ENCODE measurements at regions not wholly inside any gene's neighbourhood (a gene's known extent, or its start where the extent isn't known, plus 50 kb on each side); places are given as distances from the start of the nearest gene placed in this dataset.
A peak's percentile ranks its signal among the peaks of the same experiment; 100 is the strongest.
"Not testable (repeated sequence)": the region's sequence is repeated elsewhere in the genome, so short reads cannot be mapped to it uniquely, and the experiment has no call there.

DNA sequence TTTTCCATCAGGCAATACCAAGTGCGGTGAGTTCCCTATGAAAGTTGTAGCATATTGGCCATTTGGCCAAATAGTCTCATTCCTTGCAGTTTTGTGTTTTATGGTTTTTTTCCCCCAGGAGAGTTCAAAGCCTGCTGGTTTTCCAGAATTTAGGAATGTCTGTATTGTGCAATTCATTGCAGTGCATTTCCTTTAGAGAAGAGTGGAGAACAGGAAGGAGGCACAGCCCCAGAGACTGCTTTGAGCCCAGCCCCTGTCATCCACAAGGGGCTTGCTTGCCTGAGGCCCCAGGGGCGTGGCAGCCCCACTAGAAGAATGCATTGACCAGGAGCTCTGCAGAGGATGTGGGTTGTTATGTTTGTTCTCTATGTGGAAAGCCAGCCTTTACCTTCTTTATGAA lies 375.5 kb downstream of the BCL2L11 start:
- peak; percentile 61 for DNase-seq (ENCODE audit: low read depth, low spot score)

DNA sequence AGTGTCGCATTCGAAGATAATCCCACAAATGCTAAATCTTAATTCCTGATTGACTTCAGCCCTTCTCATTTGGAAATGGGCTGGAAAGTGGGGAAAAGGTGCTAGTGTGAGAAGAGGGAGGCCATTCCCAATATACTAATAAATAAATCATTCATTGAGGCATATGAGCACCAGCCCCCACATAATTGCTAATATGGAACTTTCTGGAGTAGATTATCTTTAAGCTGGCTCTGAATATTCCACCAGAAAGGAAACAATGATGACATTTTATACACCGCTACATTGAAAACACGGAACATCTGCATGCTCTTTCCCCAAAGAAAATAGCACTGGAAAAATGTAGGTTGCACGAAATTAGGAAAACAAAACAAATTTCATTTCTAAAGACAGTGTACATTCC lies 376.1 kb downstream of the BCL2L11 start:
- DNase-seq (ENCODE audit: low read depth, low spot score): not testable (repeated sequence)

DNA sequence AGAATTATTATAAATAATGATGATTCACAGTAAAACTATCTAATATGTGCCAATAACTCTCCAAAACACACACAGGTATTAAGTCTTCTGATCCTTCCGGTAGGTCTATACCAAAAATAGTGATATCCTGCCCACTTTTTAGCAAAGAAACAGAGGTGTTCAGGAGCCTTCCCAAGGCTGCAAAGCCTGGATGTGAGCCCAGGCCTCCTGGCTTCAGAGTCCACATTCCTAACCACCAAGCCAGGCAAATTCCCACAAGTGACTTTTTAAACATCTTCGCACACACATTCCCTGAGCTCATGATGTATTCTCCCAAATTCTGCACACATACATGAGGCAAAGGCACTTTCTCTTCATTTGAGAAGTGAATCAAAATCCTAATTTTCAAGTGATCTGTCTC lies 376.6 kb downstream of the BCL2L11 start:
- peak; percentile 64 for DNase-seq (ENCODE audit: low read depth, low spot score)

DNA sequence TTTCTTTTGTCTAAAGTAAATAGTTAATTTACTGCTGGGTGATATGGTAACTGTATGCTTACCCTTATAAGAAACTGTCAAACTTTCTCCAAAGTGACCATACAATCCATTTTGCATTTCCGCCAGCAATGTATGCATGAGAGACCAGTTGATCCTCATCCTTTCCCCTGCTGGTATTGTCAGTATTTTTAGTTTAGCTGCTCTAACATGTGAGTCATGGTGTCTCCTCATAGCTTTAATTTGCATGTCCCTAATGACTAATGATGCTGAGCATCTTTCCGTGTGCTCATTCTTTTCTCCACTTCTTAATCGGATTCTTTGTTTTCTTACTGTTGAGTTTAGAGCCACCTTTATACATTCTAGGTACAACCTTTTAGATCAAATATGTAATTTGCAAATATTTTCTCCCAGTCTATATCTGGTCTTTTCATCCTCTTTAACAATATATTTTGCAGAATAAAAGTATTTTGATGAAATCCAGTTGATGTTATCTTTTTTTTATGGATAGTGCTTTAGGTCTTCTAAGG lies 379.9 kb downstream of the BCL2L11 start:
- DNase-seq (ENCODE audit: low read depth, low spot score): not testable (repeated sequence)

DNA sequence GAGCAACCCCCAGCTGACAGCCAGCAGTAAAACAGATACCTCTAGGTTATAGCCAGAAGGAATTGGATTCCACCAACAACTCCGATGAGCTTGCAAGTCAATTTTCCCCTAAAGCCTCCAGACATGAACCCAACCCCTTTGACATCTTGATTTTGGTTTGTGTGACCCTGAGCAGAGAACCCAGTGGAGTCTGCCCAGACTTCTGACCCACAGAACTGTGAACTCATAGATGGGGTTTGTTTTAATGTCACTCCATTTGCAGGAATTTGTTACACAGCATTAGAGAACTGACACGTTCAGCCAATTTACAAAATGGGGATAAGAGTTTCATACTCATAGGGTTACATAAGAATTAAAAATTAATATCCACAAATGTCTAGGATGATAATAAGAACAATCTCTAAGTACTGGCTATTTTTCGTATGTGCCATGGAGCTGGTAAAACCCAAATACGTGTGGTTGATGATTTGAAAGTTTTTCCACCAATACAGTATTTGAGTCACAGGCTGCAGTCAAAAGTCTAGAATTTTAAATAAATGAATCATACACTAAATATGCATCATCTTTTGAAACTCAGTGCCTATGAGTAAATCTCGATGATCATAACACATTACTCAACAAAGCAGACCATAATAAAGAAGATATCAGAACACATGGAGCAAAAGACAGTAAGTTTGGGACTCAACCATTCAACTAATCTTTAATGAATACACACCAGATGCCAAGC lies 380.0 kb downstream of the ANAPC1 start:
- not testable (repeated sequence) for DNase-seq (ENCODE audit: low read depth, low spot score)

GRCh38 chr2:111504571-111504942 lies 379.4 kb downstream of the ANAPC1 start:
- not testable (repeated sequence) for DNase-seq (ENCODE audit: low read depth, low spot score)

DNA sequence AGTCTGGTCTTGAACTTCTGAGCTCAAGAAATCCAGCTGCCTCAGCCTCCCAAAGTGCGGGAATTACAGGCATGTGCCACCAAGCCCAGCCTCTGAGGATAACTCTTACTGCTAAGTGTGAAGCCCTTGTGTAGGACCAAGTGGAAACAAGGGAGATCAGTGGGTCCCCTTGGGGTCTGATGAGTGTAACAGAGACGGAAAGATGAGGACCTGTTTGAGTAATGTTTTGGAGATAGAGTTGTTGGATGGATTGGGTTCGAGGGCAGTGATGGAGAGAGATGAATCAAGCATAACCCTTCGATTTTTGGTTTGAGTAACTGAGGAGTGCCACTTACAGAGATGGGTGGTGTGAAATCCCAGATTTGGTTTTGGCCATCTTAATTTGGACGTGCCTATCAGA lies 378.7 kb downstream of the ANAPC1 start:
- not testable (repeated sequence) for DNase-seq (ENCODE audit: low read depth, low spot score)

GRCh38 chr2:111506936-111507335 lies 377.1 kb downstream of the ANAPC1 start:
- DNase-seq (ENCODE audit: low read depth, low spot score): not testable (repeated sequence)

DNA sequence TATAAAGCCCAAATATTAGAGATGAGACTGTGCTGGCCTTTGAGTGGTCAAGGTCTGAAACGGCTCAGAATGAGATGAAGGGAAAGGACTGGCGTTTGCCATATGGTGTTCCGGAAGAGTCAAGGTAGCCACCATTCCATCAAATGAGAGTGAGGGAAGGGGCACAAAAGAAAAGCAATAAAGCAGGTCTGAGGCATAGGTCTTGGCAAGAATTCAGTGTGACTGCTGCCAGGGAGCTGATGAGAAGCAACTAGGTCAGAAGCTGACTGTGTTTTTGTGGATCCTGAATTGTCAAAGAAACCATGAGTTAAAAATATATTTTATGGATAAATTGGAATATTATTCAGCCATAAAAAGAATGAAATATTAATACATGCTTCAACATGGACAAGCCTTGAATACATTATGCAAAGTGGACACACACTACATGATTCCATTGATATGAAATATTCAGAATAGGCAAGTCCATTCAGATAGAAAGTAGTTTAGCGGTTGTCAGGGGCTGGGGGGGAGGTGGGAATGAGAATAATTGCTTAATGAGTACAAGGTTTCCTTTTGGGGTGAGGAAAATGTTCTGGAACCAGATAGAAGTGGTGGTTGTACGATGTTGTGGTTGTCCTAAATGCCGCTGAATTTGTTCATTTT lies 374.6 kb downstream of the ANAPC1 start:
- DNase-seq (ENCODE audit: low read depth, low spot score): not testable (repeated sequence)

GRCh38 chr2:111510384-111510783 lies 373.6 kb downstream of the ANAPC1 start:
- DNase-seq (ENCODE audit: low read depth, low spot score): not testable (repeated sequence)

GRCh38 chr2:111511062-111511461 lies 372.9 kb downstream of the ANAPC1 start:
- not testable (repeated sequence) for DNase-seq (ENCODE audit: low read depth, low spot score)

DNA sequence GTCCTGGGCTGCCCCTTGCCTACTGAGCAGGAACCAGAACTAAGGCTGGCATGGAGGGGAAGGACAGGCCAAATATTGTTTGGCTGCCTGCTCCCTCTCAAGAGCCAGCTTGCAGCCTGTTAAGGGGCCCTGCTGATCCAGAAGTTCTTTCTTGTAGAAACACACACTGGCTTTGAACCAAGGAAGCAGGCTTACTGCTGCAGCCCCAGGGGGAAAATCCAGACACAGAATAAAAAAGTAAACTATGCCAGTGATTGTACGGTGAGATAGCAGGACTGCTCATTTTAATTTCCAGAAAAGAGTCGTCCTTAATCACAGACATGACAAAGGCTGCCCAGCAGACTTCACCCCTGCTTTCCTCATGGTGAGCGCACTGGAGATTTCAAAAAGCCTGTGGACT lies 371.6 kb downstream of the ANAPC1 start:
- DNase-seq (ENCODE audit: low read depth, low spot score): not testable (repeated sequence)

DNA sequence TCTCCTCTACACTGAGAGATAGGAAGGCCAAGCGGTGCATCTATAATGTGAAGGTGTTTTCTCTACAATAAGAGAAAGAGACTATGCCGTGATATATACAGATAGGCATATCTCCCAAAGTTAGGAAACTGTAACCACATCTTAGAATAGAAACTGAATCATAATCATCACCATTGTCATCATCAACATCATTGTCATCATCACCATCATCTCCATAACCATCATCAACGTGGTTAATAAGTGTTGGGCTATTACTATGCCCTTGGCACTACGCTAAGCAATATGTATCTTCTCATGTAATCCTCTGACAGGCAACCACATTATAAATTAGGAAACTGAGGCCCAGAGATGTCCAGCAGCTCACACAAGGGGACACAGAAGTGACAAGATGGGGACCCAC lies 369.9 kb downstream of the ANAPC1 start:
- not testable (repeated sequence) for DNase-seq (ENCODE audit: low read depth, low spot score)

DNA sequence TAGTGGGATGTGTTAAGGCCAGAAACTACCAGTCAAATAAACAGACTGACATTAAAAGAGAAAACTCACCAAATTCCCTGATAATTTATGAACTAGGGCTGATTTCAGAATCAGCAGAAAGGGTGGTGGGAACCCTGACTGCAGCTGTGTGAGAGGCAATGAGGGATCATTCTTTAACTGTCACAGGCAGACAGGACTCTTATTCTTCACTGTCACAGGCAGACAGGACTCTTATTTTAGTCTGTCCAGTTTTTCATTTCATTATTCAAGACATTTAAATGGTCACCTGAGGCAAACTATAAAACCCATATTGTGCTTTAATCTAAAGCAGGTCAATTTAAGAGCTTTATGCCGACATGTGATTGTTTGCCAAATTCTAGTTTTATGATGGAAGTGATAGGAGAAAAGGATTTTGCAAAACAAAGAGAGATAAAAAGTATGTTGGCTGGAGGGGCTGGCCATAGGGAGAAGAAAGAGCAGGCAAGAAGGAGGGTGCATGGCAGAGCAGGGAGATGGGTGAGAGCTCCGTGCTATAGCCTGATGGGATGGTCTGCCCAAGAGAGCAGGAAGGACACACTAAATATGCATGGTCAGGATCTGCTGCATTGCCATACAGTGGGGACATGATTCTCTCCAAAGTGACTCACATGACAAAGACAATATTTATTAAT lies 366.8 kb downstream of the ANAPC1 start:
- not testable (repeated sequence) for DNase-seq (ENCODE audit: low read depth, low spot score)

DNA sequence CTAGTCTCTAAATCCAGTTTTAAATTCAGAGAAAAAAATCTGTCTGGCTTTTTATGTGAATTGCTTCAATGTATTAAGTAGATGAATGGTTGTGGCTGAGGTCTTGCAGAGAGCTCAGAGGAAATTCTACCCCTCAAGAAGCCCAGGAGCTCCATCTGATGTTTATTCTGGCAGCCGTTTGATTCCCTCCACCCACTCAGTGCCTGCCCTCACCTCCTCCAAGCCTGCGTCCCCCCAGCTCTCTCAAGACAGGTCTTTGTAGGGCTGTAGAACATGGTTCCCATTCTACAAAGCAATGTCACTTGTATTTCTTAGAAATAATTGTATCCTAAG lies 366.3 kb downstream of the ANAPC1 start:
- DNase-seq (ENCODE audit: low read depth, low spot score): not testable (repeated sequence)

- no peak for DNase-seq (ENCODE audit: low read depth, low spot score)
Observed at GRCh38 chr2:111519071-111519470, 364.9 kb downstream of the ANAPC1 start.

- DNase-seq (ENCODE audit: low read depth, low spot score): no peak
Observed at GRCh38 chr2:111522231-111522768, 361.7 kb downstream of the ANAPC1 start.

GRCh38 chr2:111523009-111523408 lies 361.0 kb downstream of the ANAPC1 start:
- DNase-seq (ENCODE audit: low read depth, low spot score): no peak

DNA sequence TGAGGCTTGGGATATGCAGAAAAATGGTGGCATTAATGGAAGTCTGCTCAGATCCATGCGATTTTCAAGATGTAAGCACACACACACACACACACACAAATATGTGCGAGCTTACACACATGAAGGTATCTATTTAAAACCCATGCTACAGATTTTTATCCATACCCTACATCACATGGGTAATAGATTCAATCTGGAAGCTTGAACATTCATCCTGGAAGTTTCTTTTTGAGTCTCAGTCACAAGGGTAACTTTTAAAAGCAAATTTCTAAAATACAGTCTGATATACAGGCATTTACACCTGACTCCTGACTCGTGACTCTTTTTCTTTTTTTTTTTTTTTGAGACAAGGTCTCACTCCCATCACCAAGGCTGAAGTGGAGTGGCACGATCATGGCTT lies 359.0 kb downstream of the ANAPC1 start:
- DNase-seq (ENCODE audit: low read depth, low spot score): not testable (repeated sequence)

- DNase-seq (ENCODE audit: low read depth, low spot score): not testable (repeated sequence)
Observed at GRCh38 chr2:111526041-111526639, 357.9 kb downstream of the ANAPC1 start.

DNA sequence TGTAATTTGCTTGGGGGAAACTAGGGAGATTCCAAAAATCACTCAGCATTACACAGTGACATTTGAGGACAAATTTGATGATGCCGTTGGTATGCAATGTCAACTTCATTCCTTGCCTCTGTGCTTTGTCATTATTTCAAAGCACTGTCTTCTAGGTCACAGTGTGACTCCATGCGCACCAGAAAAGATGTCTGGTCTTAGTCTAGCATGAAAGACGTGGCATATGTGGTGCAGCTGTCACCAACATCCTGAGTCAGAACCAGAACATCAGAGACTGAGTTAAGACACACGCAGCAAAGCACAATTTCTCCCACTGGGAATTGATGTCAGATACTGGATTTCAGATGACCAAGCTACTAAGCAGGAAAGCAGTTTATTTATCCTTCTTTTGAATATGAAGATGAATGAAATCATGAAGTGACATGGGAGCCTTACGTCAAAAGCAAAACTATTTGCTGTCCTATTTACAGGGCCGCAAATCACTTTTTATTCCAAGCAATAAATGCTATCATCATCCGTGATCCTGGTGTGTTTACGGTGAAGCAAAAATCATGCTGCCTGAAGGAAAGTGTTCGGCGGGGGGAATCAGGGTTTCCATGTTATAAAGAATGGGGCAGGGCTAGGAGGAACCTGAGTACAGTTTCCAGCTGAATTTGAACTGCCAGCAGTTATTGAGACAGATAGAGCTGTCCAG lies 356.1 kb downstream of the ANAPC1 start:
- not testable (repeated sequence) for DNase-seq (ENCODE audit: low read depth, low spot score)

All from astrocyte of the hippocampus (primary cell).